IMR-90 (cell line): ENCODE measurements at regions not wholly inside any gene's neighbourhood (a gene's known extent, or its start where the extent isn't known, plus 50 kb on each side); places are given as distances from the start of the nearest gene placed in this dataset.

ENCODE experiments used
- ATAC-seq: fragments of 200-7000 bp; cut with Tn5 transposase; 2 replicates; pipeline ENCODE4 v1.9.1; 2020; ENCODE audit warnings: low read depth, mild to moderate bottlenecking, moderate library complexity
- BruUV-seq: library from RNA; stranded (reverse); fragments of 400-500 nt; replicated peaks from 2 replicates; lab custom pipeline; 2021; lab: Mats Ljungman, UMichigan
- CTCF ChIA-PET: fragments of 300-600 bp; formaldehyde crosslinking; extraction: SDS; loops from one replicate; lab custom pipeline; 2021; ENCODE audit warnings: antibody characterized with exemption; lab: Yijun Ruan, JAX
- POLR2A ChIA-PET: fragments of 300-600 bp; sonication (Branson Sonifier 250); formaldehyde crosslinking; loops from one replicate; lab custom pipeline; 2022; ENCODE audit warnings: antibody characterized with exemption; ENCODE audit not compliant: unreplicated experiment; lab: Charles Lee
- DNase-seq: peaks from one replicate; pipeline ENCODE4 v3.0.0; 2013
- H2AFZ ChIP-seq: replicated peaks from 2 replicates; pipeline ENCODE3; 2013; ENCODE audit warnings: low read length, mild to moderate bottlenecking; ENCODE audit not compliant: poor library complexity
- H2AK5ac ChIP-seq: 2 replicates; pipeline ENCODE4 v1.6.1; 2013; ENCODE audit warnings: low read depth, low read length, inconsistent platforms
- H2AK9ac ChIP-seq: replicated peaks from 2 replicates; pipeline ENCODE3; 2013; ENCODE audit warnings: mild to moderate bottlenecking, low read depth, low read length, moderate library complexity; ENCODE audit not compliant: poor library complexity
- H2BK120ac ChIP-seq: 2 replicates; pipeline ENCODE4 v1.6.1; 2013; ENCODE audit warnings: low read depth, low read length, inconsistent platforms
- H2BK15ac ChIP-seq: 3 replicates; pipeline ENCODE4 v1.6.1; 2013; ENCODE audit warnings: low read depth, low read length, inconsistent platforms
- H2BK20ac ChIP-seq: 2 replicates; pipeline ENCODE4 v1.6.1; 2013; ENCODE audit warnings: low read depth, mild to moderate bottlenecking, inconsistent platforms, low read length, moderate library complexity
- H2BK5ac ChIP-seq: 2 replicates; pipeline ENCODE4 v1.6.1; 2013; ENCODE audit warnings: mild to moderate bottlenecking, low read depth, low read length, inconsistent platforms; ENCODE audit not compliant: poor library complexity, severe bottlenecking
- H3K14ac ChIP-seq: replicated peaks from 2 replicates; pipeline ENCODE4 v1.6.1; 2013; ENCODE audit warnings: low read depth, low read length, inconsistent platforms
- H3K18ac ChIP-seq: 2 replicates; pipeline ENCODE4 v1.6.1; 2013; ENCODE audit warnings: low read depth, low read length, control low read depth
- H3K23ac ChIP-seq: 2 replicates; pipeline ENCODE4 v1.6.1; 2013; ENCODE audit warnings: low read depth, low read length, inconsistent platforms
- H3K27ac ChIP-seq: 2 replicates; pipeline ENCODE4 v1.5.1; 2013; ENCODE audit warnings: mild to moderate bottlenecking, control low read depth, low read length; ENCODE audit not compliant: insufficient read depth
- H3K27me3 ChIP-seq: 2 replicates; pipeline ENCODE4 v1.6.1; 2013; ENCODE audit warnings: low read length; ENCODE audit not compliant: control insufficient read depth, insufficient read depth
- H3K36me3 ChIP-seq: 2 replicates; pipeline ENCODE4 v1.6.1; 2013; ENCODE audit warnings: low read length, mixed read lengths; ENCODE audit not compliant: control insufficient read depth, insufficient read depth
- H3K4ac ChIP-seq: 2 replicates; pipeline ENCODE4 v1.6.1; 2013; ENCODE audit warnings: low read depth, low read length, inconsistent platforms
- H3K4me1 ChIP-seq: 2 replicates; pipeline ENCODE4 v1.6.1; 2013; ENCODE audit warnings: low read length, mixed read lengths; ENCODE audit not compliant: control insufficient read depth, insufficient read depth
- H3K4me2 ChIP-seq: 2 replicates; pipeline ENCODE4 v1.6.1; 2013; ENCODE audit warnings: low read depth, mild to moderate bottlenecking, control low read depth, low read length, moderate library complexity
- H3K4me3 ChIP-seq: 2 replicates; pipeline ENCODE4 v1.5.1; 2013; ENCODE audit warnings: low read depth, mild to moderate bottlenecking, control low read depth, low read length, moderate library complexity; ENCODE audit not compliant: insufficient read depth
- H3K56ac ChIP-seq: 2 replicates; pipeline ENCODE4 v1.6.1; 2013; ENCODE audit warnings: low read length, inconsistent platforms; ENCODE audit not compliant: insufficient read depth; ENCODE audit errors: extremely low read depth
- H3K79me1 ChIP-seq, 2 experiments: 2 replicates each; pipeline ENCODE4 v1.6.1; 2013; ENCODE audit warnings: low read length in 2 of 2, inconsistent platforms in 1 of 2, low read depth in 1 of 2
- H3K9ac ChIP-seq: 2 replicates; pipeline ENCODE4 v1.6.1; 2013; ENCODE audit warnings: low read depth, low read length, control low read depth
- H3K9me1 ChIP-seq: 2 replicates; pipeline ENCODE4 v1.6.1; 2013; ENCODE audit warnings: low read length, inconsistent platforms; ENCODE audit not compliant: insufficient read depth
- H3K9me3 ChIP-seq: 2 replicates; pipeline ENCODE4 v1.6.1; 2013; ENCODE audit warnings: low read length; ENCODE audit not compliant: control insufficient read depth, insufficient read depth
- H4K20me1 ChIP-seq: 2 replicates; pipeline ENCODE4 v1.6.1; 2013; ENCODE audit warnings: low read length, inconsistent platforms; ENCODE audit not compliant: insufficient read depth
- H4K5ac ChIP-seq: 2 replicates; pipeline ENCODE4 v1.6.1; 2013; ENCODE audit warnings: mild to moderate bottlenecking, low read depth, low read length, control low read depth
- H4K8ac ChIP-seq, 2 experiments: 2 replicates each; pipeline ENCODE4 v1.6.1; 2013; ENCODE audit warnings: low read depth in 2 of 2, low read length in 2 of 2, control low read depth in 1 of 2, inconsistent platforms in 1 of 2
- H4K91ac ChIP-seq: 2 replicates; pipeline ENCODE4 v1.6.1; 2013; ENCODE audit warnings: low read depth, low read length, inconsistent platforms; ENCODE audit not compliant: insufficient read depth
- FOS ChIP-seq: fragments of 150-350 bp; IDR thresholded peaks from 2 replicates; pipeline ENCODE4 v1.6.1; 2016; ENCODE audit warnings: low read depth, low read length
- SMC3 ChIP-seq: fragments of 150-350 bp; IDR thresholded peaks from 2 replicates; pipeline ENCODE4 v1.6.1; 2016; ENCODE audit warnings: low read depth, mild to moderate bottlenecking, antibody characterized with exemption, low read length, moderate library complexity
- WGBS, 2 experiments: methylation state at CpG; one replicate each; pipeline versions ENCODE4 v1.1.5 to v1.1.7; 2013; ENCODE audit warnings: missing lambda C conversion rate in 2 of 2; ENCODE audit not compliant: insufficient read length in 1 of 2; ENCODE audit errors: extremely low coverage in 2 of 2; 5-methylcytosine and 5-hydroxymethylcytosine counted together
- dilution Hi-C: fragments of 300-500 bp; cut with HindIII; formaldehyde crosslinking; loops from one replicate; pipeline ENCODE4 v1.14.3; 2018; ENCODE audit warnings: low sequenced_read_pairs; ENCODE audit not compliant: unreplicated experiment
- in situ Hi-C: fragments of 300-500 bp; cut with MboI; formaldehyde crosslinking; loops from 3 replicates; pipeline ENCODE4 v1.14.3; 2019; ENCODE audit warnings: low sequenced_read_pairs, inconsistent platforms, mixed read lengths
- intact Hi-C: fragments of 100-400 bp; cut with micrococcal nuclease; formaldehyde crosslinking; loops from 2 replicates; pipeline ENCODE4 v1.10.0; 2022

- Histone ChIP-seq H3K9me3 (no peaks in the 10 kb centered on the region), H3K56ac (no peak overlapping the region), H4K20me1 (no peaks in the 10 kb centered on the region), H3K14ac (no peak overlapping the region), H2BK20ac (no peak overlapping the region), H3K36me3 (no peaks in the 10 kb centered on the region), H3K18ac (no peak overlapping the region), H3K4ac (no peak overlapping the region), H2BK15ac (no peak overlapping the region), H3K9me1 (no peaks in the 10 kb centered on the region), H4K8ac (no peak overlapping the region), H3K9ac (no peak overlapping the region), H2AK5ac (no peak overlapping the region), H3K4me2 (no peak overlapping the region), H3K27me3 (peaks cover 2% of the 10 kb centered on the region; the same call in 1 of the 2 replicates), H2BK5ac (no peak overlapping the region), H3K79me1 (no peaks in the 10 kb centered on the region), H4K5ac (no peak overlapping the region), H2AFZ (no peak overlapping the region), H3K23ac (no peak overlapping the region), H2BK120ac (no peak overlapping the region), H4K91ac (no peak overlapping the region), H2AK9ac (no peak overlapping the region), H3K4me3 (no peak overlapping the region), H3K27ac (no peak overlapping the region), H3K4me1 (peaks cover 1% of the 10 kb centered on the region; the same call in 1 of the 2 replicates)
- dilution Hi-C loops = no loop called here
- in situ Hi-C loops = no loop called here
- DNase-seq (no peak), ATAC-seq (no peak)
- BruUV-seq = no TSS peak
- WGBS, 2 experiments = no CpG with 5 or more reads among the region's 6 CpGs
- intact Hi-C loops = no loop called here
- CTCF ChIA-PET = no interaction called here
- POLR2A ChIA-PET = no interaction called here
- no peak for TF ChIP-seq FOS
- no peak for TF ChIP-seq SMC3
These were observed 95.1 kb upstream of the ARID2 start for GRCh38 chr12:45634273-45634917.
